ENCODE measurements at regions not wholly inside any gene's neighbourhood (a gene's known extent, or its start where the extent isn't known, plus 50 kb on each side); places are given as distances from the start of the nearest gene placed in this dataset.

DNA sequence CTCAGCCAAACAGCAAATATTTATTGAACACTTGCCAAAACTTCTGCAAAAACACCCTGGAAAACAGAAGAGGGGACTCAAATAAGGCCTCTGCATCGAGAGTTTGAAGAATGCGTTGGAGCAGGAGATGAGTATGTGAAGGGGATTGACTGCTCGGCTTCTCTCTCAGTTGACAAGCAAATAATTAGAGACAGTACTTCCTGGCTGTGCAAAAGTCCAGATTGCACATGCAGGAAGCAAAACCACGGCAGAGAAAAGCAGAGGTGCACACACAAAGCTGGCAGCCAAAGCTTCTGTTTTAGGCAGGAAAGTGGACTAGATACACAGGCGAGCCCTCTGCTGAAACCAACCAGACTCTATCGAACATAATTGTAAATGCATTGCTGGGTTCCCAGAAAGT is 343.6 kb upstream of the MGMT start:
- POLR2A ChIA-PET = no interaction called here
- H2AFZ ChIP-seq (ENCODE audit: low read length) = no peak overlapping the region
- no TSS peak for BruUV-seq (replicated peaks)
- DNase-seq (ENCODE audit: low spot score) (no peak), FAIRE-seq (no peak), ATAC-seq (peak; percentile 41; the same call in 1 of the 3 replicates)
- no peaks in the 10 kb centered on the region for H4K20me1 ChIP-seq (ENCODE audit: insufficient read depth, low read length)
- in situ Hi-C loops (cut with HindIII; ENCODE audit: extremely low pct_ligation_motif_present, low pct_unique_long_range_greater_than_20kb) (no loop called here), intact Hi-C loops (cut with micrococcal nuclease; ENCODE audit: unreplicated experiment) (no loop called here)
- H3K79me2 ChIP-seq (ENCODE audit: insufficient read depth, low read length) = no peaks in the 10 kb centered on the region
- no peaks in the 10 kb centered on the region for H3K27me3 ChIP-seq (ENCODE audit: control insufficient read depth in 1 of 2, insufficient read depth in 2 of 2, low read length in 2 of 2)
- CTCF ChIA-PET (ENCODE audit: low intra/inter-chr PET ratio, low total read pairs) = no interaction called here
- H3K36me3 ChIP-seq (replicated peaks in 1 of 2; ENCODE audit: control insufficient read depth in 1 of 2, insufficient read depth in 2 of 2, low read length in 2 of 2) = no peaks in the 10 kb centered on the region
- 0% methylated on average over 6 of the region's 6 CpGs for WGBS (ENCODE audit: low lambda C conversion rate)
- TF ChIP-seq SOX5 (CRISPR knock-in tag; IDR thresholded peaks at IDR 0.05; ENCODE audit: borderline replicate concordance) (no peak), YY1 (IDR thresholded peaks at IDR 0.05; ENCODE audit: insufficient read depth, insufficient replicate concordance, low read depth, low read length) (no peak), ZNF180 (CRISPR knock-in tag; IDR thresholded peaks at IDR 0.05; ENCODE audit: borderline replicate concordance, low read depth) (no peak), ZNF891 (CRISPR knock-in tag; IDR thresholded peaks at IDR 0.05) (no peak), ARHGAP35 (CRISPR knock-in tag; IDR thresholded peaks at IDR 0.05; ENCODE audit: borderline replicate concordance) (no peak), HMG20A (CRISPR knock-in tag; IDR thresholded peaks at IDR 0.05; ENCODE audit: borderline replicate concordance) (no peak), ZFP41 (CRISPR knock-in tag; IDR thresholded peaks at IDR 0.05; ENCODE audit: borderline replicate concordance) (no peak), ZKSCAN5 (CRISPR knock-in tag; IDR thresholded peaks at IDR 0.05) (no peak)
- no peak overlapping the region for H3K27ac ChIP-seq (ENCODE audit: extremely low read length, insufficient read depth, low read length)
- H3K4me2 ChIP-seq (ENCODE audit: low read depth, low read length) = no peak overlapping the region
- no peaks in the 10 kb centered on the region for H3K4me1 ChIP-seq (ENCODE audit: insufficient read depth, low read length)
- no peaks in the 10 kb centered on the region for H3K9me3 ChIP-seq (ENCODE audit: low read length)
- no peak overlapping the region for H3K9ac ChIP-seq (ENCODE audit: insufficient read depth, low read depth, low read length)
- no peak overlapping the region for H3K4me3 ChIP-seq (replicated peaks in 1 of 3; ENCODE audit: insufficient read depth in 1 of 3, low read depth in 2 of 3, low read length in 3 of 3)

DNA sequence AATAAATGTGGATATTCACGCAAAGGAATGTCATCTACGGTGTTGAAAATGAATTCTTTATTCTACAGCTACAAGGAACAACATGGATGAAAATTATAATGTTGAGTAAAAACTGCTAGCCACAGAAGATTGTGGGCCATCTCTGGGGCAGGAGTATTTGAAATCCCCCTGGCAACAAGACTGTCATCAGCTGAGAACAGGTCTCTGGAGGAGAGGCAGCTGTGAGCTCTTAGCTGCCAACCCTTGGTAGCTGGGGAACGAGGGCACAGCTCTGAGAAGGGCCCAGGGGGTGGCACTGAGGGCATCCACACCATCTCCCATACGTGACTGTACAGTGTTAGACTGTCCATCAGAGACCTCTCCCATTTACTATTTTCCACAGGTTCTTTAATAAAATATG is 340.1 kb upstream of the MGMT start:
- Histone ChIP-seq H2AFZ (ENCODE audit: low read length) (no peak overlapping the region), H3K36me3 (replicated peaks in 1 of 2; ENCODE audit: control insufficient read depth in 1 of 2, insufficient read depth in 2 of 2, low read length in 2 of 2) (no peaks in the 10 kb centered on the region), H3K4me3 (replicated peaks in 1 of 3; ENCODE audit: insufficient read depth in 1 of 3, low read depth in 2 of 3, low read length in 3 of 3) (no peak overlapping the region), H3K4me2 (ENCODE audit: low read depth, low read length) (no peak overlapping the region), H3K27ac (ENCODE audit: extremely low read length, insufficient read depth, low read length) (no peak overlapping the region), H3K9me3 (ENCODE audit: low read length) (no peaks in the 10 kb centered on the region), H3K9ac (ENCODE audit: insufficient read depth, low read depth, low read length) (no peak overlapping the region), H3K79me2 (ENCODE audit: insufficient read depth, low read length) (no peaks in the 10 kb centered on the region), H4K20me1 (ENCODE audit: insufficient read depth, low read length) (no peaks in the 10 kb centered on the region), H3K4me1 (ENCODE audit: insufficient read depth, low read length) (no peaks in the 10 kb centered on the region), H3K27me3 (ENCODE audit: control insufficient read depth in 1 of 2, insufficient read depth in 2 of 2, low read length in 2 of 2) (peaks cover 0 to 6% of the 10 kb centered on the region in 2 experiments; a peak in 2 of 5 replicates)
- no TSS peak for BruUV-seq (replicated peaks)
- ATAC-seq (no peak), FAIRE-seq (no peak), DNase-seq (ENCODE audit: low spot score) (no peak)
- in situ Hi-C loops (cut with HindIII; ENCODE audit: extremely low pct_ligation_motif_present, low pct_unique_long_range_greater_than_20kb) (no loop called here), intact Hi-C loops (cut with micrococcal nuclease; ENCODE audit: unreplicated experiment) (no loop called here)
- ChIA-PET CTCF (ENCODE audit: low intra/inter-chr PET ratio, low total read pairs) (no interaction called here), POLR2A (no interaction called here)
- 14% methylated on average over 4 of the region's 4 CpGs for WGBS (ENCODE audit: low lambda C conversion rate)
- TF ChIP-seq, protein P1, sequence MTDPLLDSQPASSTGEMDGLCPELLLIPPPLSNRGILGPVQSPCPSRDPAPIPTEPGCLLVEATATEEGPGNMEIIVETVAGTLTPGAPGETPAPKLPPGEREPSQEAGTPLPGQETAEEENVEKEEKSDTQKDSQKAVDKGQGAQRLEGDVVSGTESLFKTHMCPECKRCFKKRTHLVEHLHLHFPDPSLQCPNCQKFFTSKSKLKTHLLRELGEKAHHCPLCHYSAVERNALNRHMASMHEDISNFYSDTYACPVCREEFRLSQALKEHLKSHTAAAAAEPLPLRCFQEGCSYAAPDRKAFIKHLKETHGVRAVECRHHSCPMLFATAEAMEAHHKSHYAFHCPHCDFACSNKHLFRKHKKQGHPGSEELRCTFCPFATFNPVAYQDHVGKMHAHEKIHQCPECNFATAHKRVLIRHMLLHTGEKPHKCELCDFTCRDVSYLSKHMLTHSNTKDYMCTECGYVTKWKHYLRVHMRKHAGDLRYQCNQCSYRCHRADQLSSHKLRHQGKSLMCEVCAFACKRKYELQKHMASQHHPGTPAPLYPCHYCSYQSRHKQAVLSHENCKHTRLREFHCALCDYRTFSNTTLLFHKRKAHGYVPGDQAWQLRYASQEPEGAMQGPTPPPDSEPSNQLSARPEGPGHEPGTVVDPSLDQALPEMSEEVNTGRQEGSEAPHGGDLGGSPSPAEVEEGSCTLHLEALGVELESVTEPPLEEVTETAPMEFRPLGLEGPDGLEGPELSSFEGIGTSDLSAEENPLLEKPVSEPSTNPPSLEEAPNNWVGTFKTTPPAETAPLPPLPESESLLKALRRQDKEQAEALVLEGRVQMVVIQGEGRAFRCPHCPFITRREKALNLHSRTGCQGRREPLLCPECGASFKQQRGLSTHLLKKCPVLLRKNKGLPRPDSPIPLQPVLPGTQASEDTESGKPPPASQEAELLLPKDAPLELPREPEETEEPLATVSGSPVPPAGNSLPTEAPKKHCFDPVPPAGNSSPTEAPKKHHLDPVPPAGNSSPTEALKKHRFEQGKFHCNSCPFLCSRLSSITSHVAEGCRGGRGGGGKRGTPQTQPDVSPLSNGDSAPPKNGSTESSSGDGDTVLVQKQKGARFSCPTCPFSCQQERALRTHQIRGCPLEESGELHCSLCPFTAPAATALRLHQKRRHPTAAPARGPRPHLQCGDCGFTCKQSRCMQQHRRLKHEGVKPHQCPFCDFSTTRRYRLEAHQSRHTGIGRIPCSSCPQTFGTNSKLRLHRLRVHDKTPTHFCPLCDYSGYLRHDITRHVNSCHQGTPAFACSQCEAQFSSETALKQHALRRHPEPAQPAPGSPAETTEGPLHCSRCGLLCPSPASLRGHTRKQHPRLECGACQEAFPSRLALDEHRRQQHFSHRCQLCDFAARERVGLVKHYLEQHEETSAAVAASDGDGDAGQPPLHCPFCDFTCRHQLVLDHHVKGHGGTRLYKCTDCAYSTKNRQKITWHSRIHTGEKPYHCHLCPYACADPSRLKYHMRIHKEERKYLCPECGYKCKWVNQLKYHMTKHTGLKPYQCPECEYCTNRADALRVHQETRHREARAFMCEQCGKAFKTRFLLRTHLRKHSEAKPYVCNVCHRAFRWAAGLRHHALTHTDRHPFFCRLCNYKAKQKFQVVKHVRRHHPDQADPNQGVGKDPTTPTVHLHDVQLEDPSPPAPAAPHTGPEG (CRISPR knock-in tag; IDR thresholded peaks at IDR 0.05) = no peak
- TF ChIP-seq TBP (CRISPR knock-in tag; IDR thresholded peaks at IDR 0.05) = no peak
- no peak for TF ChIP-seq MEIS1 (CRISPR knock-in tag; IDR thresholded peaks at IDR 0.05; ENCODE audit: borderline replicate concordance)
- no peak for TF ChIP-seq ZNF143 (CRISPR knock-in tag; IDR thresholded peaks at IDR 0.05)
- no peak for TF ChIP-seq ZNF430 (CRISPR knock-in tag; IDR thresholded peaks at IDR 0.05)
- TF ChIP-seq KLF11 (CRISPR knock-in tag; IDR thresholded peaks at IDR 0.05) = no peak
- TF ChIP-seq RFX5 (IDR thresholded peaks at IDR 0.05; ENCODE audit: low read depth, low read length) = peak; percentile 56; the same call in 1 of the 2 replicates
- no peak for TF ChIP-seq HNRNPL (IDR thresholded peaks at IDR 0.05; ENCODE audit: low read depth, low read length)

All from HepG2 (cell line).